Smooth muscle cell (in vitro differentiated cells): ENCODE measurements at regions not wholly inside any gene's neighbourhood (a gene's known extent, or its start where the extent isn't known, plus 50 kb on each side); places are given as distances from the start of the nearest gene placed in this dataset.

ENCODE experiments used
- DNase-seq: peaks from one replicate; lab custom pipeline; 2025; ENCODE audit not compliant: unreplicated experiment; lab: John Stamatoyannopoulos, UW
- H2AFZ ChIP-seq: fragments of 200-600 bp; sonication (generic); 2 replicates; pipeline ENCODE4 v1.6.0; 2016; ENCODE audit warnings: antibody characterized with exemption, low read depth, mild to moderate bottlenecking
- H3F3A ChIP-seq: fragments of 200-600 bp; sonication (generic); 2 replicates; pipeline ENCODE4 v1.6.0; 2017; ENCODE audit warnings: antibody characterized with exemption, low read depth
- H3K27ac ChIP-seq: fragments of 200-600 bp; sonication (generic); 2 replicates; pipeline ENCODE4 v1.5.1; 2016; ENCODE audit warnings: low read depth, mild to moderate bottlenecking
- H3K27me3 ChIP-seq: fragments of 200-600 bp; sonication (generic); 2 replicates; pipeline ENCODE4 v1.6.1; 2016; ENCODE audit warnings: low read depth, mild to moderate bottlenecking
- H3K36me3 ChIP-seq: fragments of 200-600 bp; sonication (generic); 2 replicates; pipeline ENCODE4 v1.5.1; 2016; ENCODE audit warnings: low read depth
- H3K4me1 ChIP-seq: fragments of 200-600 bp; sonication (generic); 2 replicates; pipeline ENCODE4 v1.5.1; 2016; ENCODE audit warnings: low read depth
- H3K4me2 ChIP-seq: fragments of 200-600 bp; sonication (generic); 2 replicates; pipeline ENCODE4 v1.6.0; 2016; ENCODE audit warnings: mild to moderate bottlenecking
- H3K4me3 ChIP-seq: fragments of 200-600 bp; sonication (generic); 2 replicates; pipeline ENCODE4 v1.5.1; 2016; ENCODE audit warnings: mild to moderate bottlenecking
- H3K79me2 ChIP-seq: fragments of 200-600 bp; sonication (generic); 2 replicates; pipeline ENCODE4 v1.6.0; 2016; ENCODE audit warnings: low read depth, mild to moderate bottlenecking
- H3K9ac ChIP-seq: fragments of 200-600 bp; sonication (generic); 2 replicates; pipeline ENCODE4 v1.6.0; 2016; ENCODE audit warnings: low read depth
- H3K9me3 ChIP-seq: fragments of 200-600 bp; sonication (generic); replicated peaks from 2 replicates; pipeline ENCODE4 v1.5.1; 2016; ENCODE audit warnings: low read depth
- H4K20me1 ChIP-seq: fragments of 200-600 bp; sonication (generic); 2 replicates; pipeline ENCODE4 v1.6.0; 2016; ENCODE audit warnings: low read depth
- WGBS: methylation state at CpG from one replicate; pipeline ENCODE4 v1.1.7; 2016; ENCODE audit warnings: low lambda C conversion rate; 5-methylcytosine and 5-hydroxymethylcytosine counted together
- TF ChIP-seq, protein P1 (sequence below): fragments of 200-600 bp; sonication (generic); IDR thresholded peaks from 2 replicates; pipeline ENCODE4 v1.5.1; 2017; ENCODE audit warnings: borderline replicate concordance, mild to moderate bottlenecking, antibody characterized with exemption; ENCODE audit not compliant: insufficient read depth, poor library complexity, severe bottlenecking

DNA sequence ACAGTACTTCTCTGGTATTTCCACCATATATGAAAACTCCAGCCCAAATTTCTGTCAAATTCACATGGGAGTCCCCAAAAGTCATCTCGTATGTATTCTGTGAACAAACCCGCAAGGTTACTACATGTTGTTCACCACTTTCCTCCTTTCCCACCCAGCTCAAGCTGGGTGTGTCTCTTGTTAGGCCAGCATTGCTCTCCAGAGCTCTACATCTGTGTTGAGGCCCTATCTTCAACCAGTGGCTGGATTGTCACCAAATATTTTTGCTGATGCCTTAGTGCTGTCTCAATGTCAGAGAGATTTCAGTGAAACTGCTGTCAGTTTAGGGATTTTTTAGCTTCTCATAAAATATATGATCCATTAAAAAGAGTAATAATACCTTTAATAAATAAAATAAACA is 230.9 kb downstream of the BTG1 start:
- no peaks in the 10 kb centered on the region for H3F3A ChIP-seq
- peaks cover 6% of the 10 kb centered on the region for H3K4me1 ChIP-seq
- TF ChIP-seq, protein P1, sequence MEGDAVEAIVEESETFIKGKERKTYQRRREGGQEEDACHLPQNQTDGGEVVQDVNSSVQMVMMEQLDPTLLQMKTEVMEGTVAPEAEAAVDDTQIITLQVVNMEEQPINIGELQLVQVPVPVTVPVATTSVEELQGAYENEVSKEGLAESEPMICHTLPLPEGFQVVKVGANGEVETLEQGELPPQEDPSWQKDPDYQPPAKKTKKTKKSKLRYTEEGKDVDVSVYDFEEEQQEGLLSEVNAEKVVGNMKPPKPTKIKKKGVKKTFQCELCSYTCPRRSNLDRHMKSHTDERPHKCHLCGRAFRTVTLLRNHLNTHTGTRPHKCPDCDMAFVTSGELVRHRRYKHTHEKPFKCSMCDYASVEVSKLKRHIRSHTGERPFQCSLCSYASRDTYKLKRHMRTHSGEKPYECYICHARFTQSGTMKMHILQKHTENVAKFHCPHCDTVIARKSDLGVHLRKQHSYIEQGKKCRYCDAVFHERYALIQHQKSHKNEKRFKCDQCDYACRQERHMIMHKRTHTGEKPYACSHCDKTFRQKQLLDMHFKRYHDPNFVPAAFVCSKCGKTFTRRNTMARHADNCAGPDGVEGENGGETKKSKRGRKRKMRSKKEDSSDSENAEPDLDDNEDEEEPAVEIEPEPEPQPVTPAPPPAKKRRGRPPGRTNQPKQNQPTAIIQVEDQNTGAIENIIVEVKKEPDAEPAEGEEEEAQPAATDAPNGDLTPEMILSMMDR, result no peak
- no peak overlapping the region for H2AFZ ChIP-seq
- 100% methylated on average over 2 of the region's 2 CpGs for WGBS
- no peaks in the 10 kb centered on the region for H3K36me3 ChIP-seq
- no peaks in the 10 kb centered on the region for H4K20me1 ChIP-seq
- no peaks in the 10 kb centered on the region for H3K9me3 ChIP-seq
- H3K4me2 ChIP-seq, result no peak overlapping the region
- no peak overlapping the region for H3K27ac ChIP-seq
- H3K4me3 ChIP-seq, result no peak overlapping the region
- no peak overlapping the region for H3K9ac ChIP-seq
- no peak for DNase-seq
- no peaks in the 10 kb centered on the region for H3K27me3 ChIP-seq
- no peaks in the 10 kb centered on the region for H3K79me2 ChIP-seq

DNA sequence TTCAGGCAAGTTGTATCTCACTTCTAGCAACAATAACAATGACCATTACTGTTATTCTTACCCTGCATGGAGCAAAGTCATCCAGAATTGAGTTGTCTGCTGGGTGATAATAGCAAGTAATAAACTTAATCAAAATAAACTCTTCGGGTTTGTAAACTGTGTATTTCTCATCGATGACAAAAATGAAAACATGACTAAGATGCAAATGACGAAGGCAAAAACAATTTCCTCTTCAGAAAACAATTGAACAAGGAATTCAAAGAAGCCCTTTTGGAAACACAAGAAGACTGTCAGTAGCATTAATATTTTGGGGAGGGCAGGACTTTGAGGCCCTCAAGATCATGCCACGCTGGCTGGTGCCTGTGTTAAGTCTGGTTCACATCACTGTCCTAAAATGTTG is 232.0 kb downstream of the BTG1 start:
- Histone ChIP-seq H3K79me2 (no peaks in the 10 kb centered on the region), H3F3A (no peaks in the 10 kb centered on the region), H3K4me1 (peaks cover 6% of the 10 kb centered on the region), H3K4me3 (no peak overlapping the region), H3K4me2 (no peak overlapping the region), H4K20me1 (no peaks in the 10 kb centered on the region), H3K9ac (no peak overlapping the region), H3K36me3 (no peaks in the 10 kb centered on the region), H2AFZ (no peak overlapping the region), H3K27me3 (no peaks in the 10 kb centered on the region), H3K27ac (no peak overlapping the region), H3K9me3 (no peaks in the 10 kb centered on the region)
- DNase-seq, result no peak
- TF ChIP-seq, protein P1, result no peak
- WGBS, result 89% methylated on average over 4 of the region's 4 CpGs

DNA sequence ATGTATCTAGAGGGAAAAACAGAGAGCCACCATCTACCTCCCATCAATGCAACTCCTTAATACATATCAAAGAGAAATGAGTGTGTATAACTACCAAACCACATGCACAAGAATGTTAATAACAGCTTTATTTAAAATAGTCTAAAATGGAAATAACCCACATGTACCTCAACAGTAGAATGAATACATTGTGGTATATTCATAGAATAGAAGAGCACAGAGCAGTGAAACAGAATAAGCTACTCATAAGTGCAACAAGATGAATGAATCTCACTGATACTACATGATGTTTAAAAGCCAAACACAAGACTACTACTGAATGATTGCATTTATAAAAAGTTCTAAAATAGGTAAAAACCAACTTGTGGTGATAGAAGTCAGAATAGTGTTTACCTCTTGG is 232.5 kb downstream of the BTG1 start:
- H3K9ac ChIP-seq, result no peak overlapping the region
- TF ChIP-seq, protein P1, result no peak
- H3K4me2 ChIP-seq, result no peak overlapping the region
- H3K4me3 ChIP-seq, result no peak overlapping the region
- no peaks in the 10 kb centered on the region for H3K9me3 ChIP-seq
- no peaks in the 10 kb centered on the region for H3K36me3 ChIP-seq
- H2AFZ ChIP-seq, result no peak overlapping the region
- no peak for DNase-seq
- H3F3A ChIP-seq, result no peaks in the 10 kb centered on the region
- peaks cover 6% of the 10 kb centered on the region for H3K4me1 ChIP-seq
- no peak overlapping the region for H3K27ac ChIP-seq
- H3K27me3 ChIP-seq, result no peaks in the 10 kb centered on the region
- no peaks in the 10 kb centered on the region for H4K20me1 ChIP-seq
- no peaks in the 10 kb centered on the region for H3K79me2 ChIP-seq

DNA sequence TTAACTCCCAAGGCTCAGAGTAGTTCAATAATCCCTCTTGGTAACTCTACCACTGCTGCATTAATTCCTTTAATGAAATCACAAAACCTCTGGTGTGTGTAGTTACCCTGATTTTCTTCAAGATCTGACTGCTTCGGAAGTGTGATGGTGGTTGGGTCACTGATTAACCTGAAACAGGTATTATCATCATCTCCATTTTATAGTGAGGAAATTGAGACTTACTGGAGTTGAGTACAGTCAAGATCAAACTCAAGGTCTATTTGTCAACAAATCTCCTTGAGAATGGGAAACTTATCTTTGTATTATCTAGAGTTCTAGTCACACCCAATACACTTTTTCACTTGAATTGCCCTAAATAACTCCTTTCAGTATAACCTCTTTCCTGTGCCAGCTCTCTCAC is 233.5 kb downstream of the BTG1 start:
- H3K9ac ChIP-seq, result no peak overlapping the region
- no peak for DNase-seq
- 93% methylated on average over 1 of the region's 1 CpG for WGBS
- H3K27me3 ChIP-seq, result no peaks in the 10 kb centered on the region
- H3K4me2 ChIP-seq, result no peak overlapping the region
- H3K36me3 ChIP-seq, result no peaks in the 10 kb centered on the region
- H3F3A ChIP-seq, result no peaks in the 10 kb centered on the region
- H3K9me3 ChIP-seq, result no peaks in the 10 kb centered on the region
- H3K4me1 ChIP-seq, result peaks cover 6% of the 10 kb centered on the region
- H3K27ac ChIP-seq, result no peak overlapping the region
- no peak overlapping the region for H2AFZ ChIP-seq
- no peaks in the 10 kb centered on the region for H3K79me2 ChIP-seq
- TF ChIP-seq, protein P1, result no peak
- H3K4me3 ChIP-seq, result no peak overlapping the region
- no peaks in the 10 kb centered on the region for H4K20me1 ChIP-seq
